K562 (cell line): ENCODE measurements at regions not wholly inside any gene's neighbourhood (a gene's known extent, or its start where the extent isn't known, plus 50 kb on each side); places are given as distances from the start of the nearest gene placed in this dataset.

Experiments
- CEBPG ChIP-seq, 3 experiments: fragments of 200-800 bp in 1 of 3; sonication (Bioruptor generic) in 1 of 3; sonication (generic) in 1 of 3; formaldehyde crosslinking in 1 of 3; IDR thresholded peaks in 2 of 3; conservative IDR thresholded peaks in 1 of 3; 2 replicates each; pipeline versions ENCODE4 v1.6.1 to v1.8.0; 2016 to 2022; ENCODE audit warnings: missing compliant biosample characterization in 2 of 3, missing genetic modification characterization in 2 of 3, mild to moderate bottlenecking in 1 of 3, missing genetic modification reagents in 1 of 3
- EP400 ChIP-seq: fragments of 450-650 bp; IDR thresholded peaks from 2 replicates; pipeline ENCODE4 v1.6.1; 2017; ENCODE audit warnings: antibody characterized with exemption, mild to moderate bottlenecking, moderate library complexity
- HDAC2 ChIP-seq: fragments of 450-650 bp; IDR thresholded peaks from 2 replicates; pipeline ENCODE4 v1.6.1; 2016; ENCODE audit warnings: mild to moderate bottlenecking
- HDAC6 ChIP-seq: IDR thresholded peaks from 2 replicates; pipeline ENCODE4 v1.6.1; 2012; ENCODE audit warnings: low read depth, mild to moderate bottlenecking, control low read depth, inconsistent platforms, low read length, moderate library complexity
- HDAC8 ChIP-seq: fragments of 450-650 bp; IDR thresholded peaks from 2 replicates; pipeline ENCODE4 v1.6.1; 2016; ENCODE audit warnings: mild to moderate bottlenecking, missing genetic modification characterization, moderate library complexity, missing compliant biosample characterization
- HOXB6 ChIP-seq: fragments of 250-450 bp; sonication (Bioruptor Pico); IDR thresholded peaks from 2 replicates; pipeline ENCODE4 v1.5.1; 2022; ENCODE audit warnings: mild to moderate bottlenecking, borderline replicate concordance
- ILF3 ChIP-seq: fragments of 450-650 bp; IDR thresholded peaks from 2 replicates; pipeline ENCODE4 v1.6.1; 2018; ENCODE audit warnings: antibody characterized with exemption, mild to moderate bottlenecking, moderate library complexity, borderline replicate concordance
- MYC ChIP-seq, 2 experiments: fragments of 250-450 bp in 1 of 2; sonication (Bioruptor Pico) in 1 of 2; IDR thresholded peaks; 2 replicates each; pipeline versions ENCODE4 v1.5.1 to v1.6.1; 2012 to 2021; ENCODE audit warnings: low read depth in 2 of 2, borderline replicate concordance in 1 of 2, improper control_type of control experiment in 1 of 2, low read length in 1 of 2, mild to moderate bottlenecking in 1 of 2, moderate library complexity in 1 of 2
- PHB ChIP-seq: fragments of 250-450 bp; sonication (Bioruptor Pico); IDR thresholded peaks from 2 replicates; pipeline ENCODE4 v1.5.0; 2021
- PHTF2 ChIP-seq: fragments of 250-450 bp; sonication (Bioruptor Pico); IDR thresholded peaks from 2 replicates; pipeline ENCODE4 v1.5.0; 2021; ENCODE audit warnings: mild to moderate bottlenecking
- RBFOX2 ChIP-seq: fragments of 200-400 bp; formaldehyde crosslinking; IDR thresholded peaks from 2 replicates; pipeline ENCODE4 v1.6.1; 2017; ENCODE audit warnings: low read depth, mild to moderate bottlenecking, low read length, moderate library complexity
- TAF15 ChIP-seq: fragments of 200-400 bp; formaldehyde crosslinking; IDR thresholded peaks from 2 replicates; pipeline ENCODE4 v1.6.1; 2017; ENCODE audit warnings: mild to moderate bottlenecking, low read depth, low read length, moderate library complexity
- TBP ChIP-seq: optimal IDR thresholded peaks from 2 replicates; pipeline ENCODE3; 2011; ENCODE audit warnings: low read depth, low read length, improper control_type of control experiment
- ZFX ChIP-seq: sonication (generic); formaldehyde crosslinking; IDR thresholded peaks from 2 replicates; pipeline ENCODE4 v1.8.0; 2022; ENCODE audit warnings: mild to moderate bottlenecking, missing genetic modification reagents, moderate library complexity
- ZNF146 ChIP-seq: IDR thresholded peaks from one replicate; pipeline ENCODE4 v1.6.1; 2018; ENCODE audit warnings: missing compliant biosample characterization; ENCODE audit not compliant: unreplicated experiment
- ZNF41 ChIP-seq: fragments of 250-450 bp; sonication (Bioruptor Pico); conservative IDR thresholded peaks from 2 replicates; pipeline ENCODE4 v1.4.0; 2020; ENCODE audit warnings: mild to moderate bottlenecking
- ZSCAN32 ChIP-seq: fragments of 450-650 bp; formaldehyde crosslinking; IDR thresholded peaks from 2 replicates; pipeline ENCODE4 v1.4.0; 2020; ENCODE audit warnings: mild to moderate bottlenecking, moderate library complexity
- TF ChIP-seq, protein P1 (sequence below): fragments of 250-450 bp; sonication (Bioruptor Pico); IDR thresholded peaks from 2 replicates; pipeline ENCODE4 v1.4.0; 2020; ENCODE audit warnings: mild to moderate bottlenecking, moderate library complexity, borderline replicate concordance
- TF ChIP-seq, protein P2 (sequence below): fragments of 250-450 bp; sonication (Bioruptor Pico); IDR thresholded peaks from 2 replicates; pipeline ENCODE4 v1.5.0; 2020; ENCODE audit warnings: mild to moderate bottlenecking
- TF ChIP-seq, protein P3 (sequence below): fragments of 450-650 bp; conservative IDR thresholded peaks from 2 replicates; pipeline ENCODE4 v1.6.1; 2016; ENCODE audit warnings: missing genetic modification characterization, low read depth, mild to moderate bottlenecking, control low read depth, missing compliant biosample characterization
- TF ChIP-seq, protein P4 (sequence below): fragments of 250-450 bp; sonication (Bioruptor Pico); IDR thresholded peaks from 2 replicates; pipeline ENCODE4 v1.5.0; 2021

DNA sequence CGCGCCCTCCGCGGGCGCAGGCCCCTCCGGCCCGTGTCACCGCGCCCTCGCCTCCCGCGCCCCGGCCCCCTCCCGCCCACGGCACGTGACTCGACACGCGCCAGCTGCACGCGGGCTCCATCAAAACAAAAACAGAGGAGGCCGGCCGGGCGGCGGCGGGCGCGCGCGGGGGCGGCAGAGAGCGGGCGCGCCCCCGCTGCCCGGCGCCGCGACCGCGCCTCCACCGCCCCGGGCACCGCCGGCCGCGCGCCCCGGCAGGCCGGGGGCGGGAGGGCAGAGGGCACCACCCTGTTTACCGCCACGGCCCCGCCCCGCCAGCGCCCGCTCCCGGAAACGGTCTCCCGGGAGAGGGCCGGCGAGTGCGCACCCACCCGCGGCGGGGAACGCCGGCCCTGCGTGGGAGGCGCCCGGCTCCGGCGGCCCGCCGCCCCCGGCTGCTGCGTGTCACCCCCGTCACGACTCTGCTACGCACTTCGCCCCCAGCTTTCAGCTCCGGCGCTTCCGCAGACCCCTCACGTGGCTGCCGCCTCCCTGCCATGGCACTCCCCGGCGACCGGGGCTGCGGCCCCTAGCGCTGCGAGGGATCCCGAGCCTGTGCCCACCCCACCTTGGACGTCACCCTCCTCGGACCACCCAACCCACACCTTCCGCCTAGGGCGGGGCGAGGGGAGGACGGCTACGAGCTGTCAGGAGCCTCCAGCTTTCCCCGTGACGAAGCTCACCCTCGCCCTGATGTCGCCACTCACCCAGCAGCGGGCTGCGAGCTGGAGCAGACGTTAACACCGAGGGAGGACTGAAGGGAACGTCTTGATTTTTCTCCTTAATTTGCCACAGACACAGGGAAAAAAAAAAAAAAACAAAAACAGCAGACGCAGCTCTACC is 221.6 kb upstream of the MKLN1 start (continued):
- TF ChIP-seq TAF15 (no peak), PHB (CRISPR knock-in tag) (no peak; the same call in 1 of the 2 replicates), HOXB6 (CRISPR knock-in tag) (no peak), TBP (no peak), RBFOX2 (peak; percentile 96), ZNF146 (CRISPR knock-in tag) (no peak), ZFX (peak; percentile 46; the same call in 1 of the 2 replicates), ZSCAN32 (CRISPR knock-in tag) (no peak), EP400 (peak; percentile 65), HDAC2 (peak; percentile 72; the same call in 1 of the 2 replicates), ILF3 (no peak), HDAC8 (tag) (no peak), ZNF41 (CRISPR knock-in tag) (no peak), PHTF2 (CRISPR knock-in tag) (0 out of 2 replicates have a peak, but pooled peaks have one; percentile 5), MYC (IDR thresholded peaks at IDR 0.05; ENCODE audit: low read depth, low read length) (peak; percentile 53), MYC (CRISPR knock-in tag; IDR thresholded peaks at IDR 0.05; ENCODE audit: borderline replicate concordance, low read depth) (0 out of 2 replicates have a peak, but pooled peaks have one; percentile 41), CEBPG (CRISPR knock-in tag; IDR thresholded peaks at IDR 0.05) (peak; percentile 58), CEBPG (tag; conservative IDR thresholded peaks at IDR 0.05 in 1 of 2, IDR thresholded peaks at IDR 0.05 in 1 of 2) (no peak), HDAC6 (peak; percentile 76; the same call in 1 of the 2 replicates)
- TF ChIP-seq, protein P1, sequence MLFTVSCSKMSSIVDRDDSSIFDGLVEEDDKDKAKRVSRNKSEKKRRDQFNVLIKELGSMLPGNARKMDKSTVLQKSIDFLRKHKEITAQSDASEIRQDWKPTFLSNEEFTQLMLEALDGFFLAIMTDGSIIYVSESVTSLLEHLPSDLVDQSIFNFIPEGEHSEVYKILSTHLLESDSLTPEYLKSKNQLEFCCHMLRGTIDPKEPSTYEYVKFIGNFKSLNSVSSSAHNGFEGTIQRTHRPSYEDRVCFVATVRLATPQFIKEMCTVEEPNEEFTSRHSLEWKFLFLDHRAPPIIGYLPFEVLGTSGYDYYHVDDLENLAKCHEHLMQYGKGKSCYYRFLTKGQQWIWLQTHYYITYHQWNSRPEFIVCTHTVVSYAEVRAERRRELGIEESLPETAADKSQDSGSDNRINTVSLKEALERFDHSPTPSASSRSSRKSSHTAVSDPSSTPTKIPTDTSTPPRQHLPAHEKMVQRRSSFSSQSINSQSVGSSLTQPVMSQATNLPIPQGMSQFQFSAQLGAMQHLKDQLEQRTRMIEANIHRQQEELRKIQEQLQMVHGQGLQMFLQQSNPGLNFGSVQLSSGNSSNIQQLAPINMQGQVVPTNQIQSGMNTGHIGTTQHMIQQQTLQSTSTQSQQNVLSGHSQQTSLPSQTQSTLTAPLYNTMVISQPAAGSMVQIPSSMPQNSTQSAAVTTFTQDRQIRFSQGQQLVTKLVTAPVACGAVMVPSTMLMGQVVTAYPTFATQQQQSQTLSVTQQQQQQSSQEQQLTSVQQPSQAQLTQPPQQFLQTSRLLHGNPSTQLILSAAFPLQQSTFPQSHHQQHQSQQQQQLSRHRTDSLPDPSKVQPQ, result no peak
- TF ChIP-seq, protein P2, sequence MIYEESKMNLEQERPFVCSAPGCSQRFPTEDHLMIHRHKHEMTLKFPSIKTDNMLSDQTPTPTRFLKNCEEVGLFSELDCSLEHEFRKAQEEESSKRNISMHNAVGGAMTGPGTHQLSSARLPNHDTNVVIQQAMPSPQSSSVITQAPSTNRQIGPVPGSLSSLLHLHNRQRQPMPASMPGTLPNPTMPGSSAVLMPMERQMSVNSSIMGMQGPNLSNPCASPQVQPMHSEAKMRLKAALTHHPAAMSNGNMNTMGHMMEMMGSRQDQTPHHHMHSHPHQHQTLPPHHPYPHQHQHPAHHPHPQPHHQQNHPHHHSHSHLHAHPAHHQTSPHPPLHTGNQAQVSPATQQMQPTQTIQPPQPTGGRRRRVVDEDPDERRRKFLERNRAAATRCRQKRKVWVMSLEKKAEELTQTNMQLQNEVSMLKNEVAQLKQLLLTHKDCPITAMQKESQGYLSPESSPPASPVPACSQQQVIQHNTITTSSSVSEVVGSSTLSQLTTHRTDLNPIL (CRISPR knock-in tag), result no peak
- TF ChIP-seq, protein P3, sequence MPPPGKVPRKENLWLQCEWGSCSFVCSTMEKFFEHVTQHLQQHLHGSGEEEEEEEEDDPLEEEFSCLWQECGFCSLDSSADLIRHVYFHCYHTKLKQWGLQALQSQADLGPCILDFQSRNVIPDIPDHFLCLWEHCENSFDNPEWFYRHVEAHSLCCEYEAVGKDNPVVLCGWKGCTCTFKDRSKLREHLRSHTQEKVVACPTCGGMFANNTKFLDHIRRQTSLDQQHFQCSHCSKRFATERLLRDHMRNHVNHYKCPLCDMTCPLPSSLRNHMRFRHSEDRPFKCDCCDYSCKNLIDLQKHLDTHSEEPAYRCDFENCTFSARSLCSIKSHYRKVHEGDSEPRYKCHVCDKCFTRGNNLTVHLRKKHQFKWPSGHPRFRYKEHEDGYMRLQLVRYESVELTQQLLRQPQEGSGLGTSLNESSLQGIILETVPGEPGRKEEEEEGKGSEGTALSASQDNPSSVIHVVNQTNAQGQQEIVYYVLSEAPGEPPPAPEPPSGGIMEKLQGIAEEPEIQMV, result no peak
- TF ChIP-seq, protein P4, sequence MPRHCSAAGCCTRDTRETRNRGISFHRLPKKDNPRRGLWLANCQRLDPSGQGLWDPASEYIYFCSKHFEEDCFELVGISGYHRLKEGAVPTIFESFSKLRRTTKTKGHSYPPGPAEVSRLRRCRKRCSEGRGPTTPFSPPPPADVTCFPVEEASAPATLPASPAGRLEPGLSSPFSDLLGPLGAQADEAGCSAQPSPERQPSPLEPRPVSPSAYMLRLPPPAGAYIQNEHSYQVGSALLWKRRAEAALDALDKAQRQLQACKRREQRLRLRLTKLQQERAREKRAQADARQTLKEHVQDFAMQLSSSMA, result no peak
